ENCODE measurements at regions not wholly inside any gene's neighbourhood (a gene's known extent, or its start where the extent isn't known, plus 50 kb on each side); places are given as distances from the start of the nearest gene placed in this dataset.

GRCh38 chr4:175405961-175406360 lies 406.1 kb downstream of the GPM6A start:
- H3K27ac ChIP-seq (ENCODE audit: low read depth, low read length), result no peak overlapping the region
- ChIA-PET RAD21 (ENCODE audit: low non-redundant PET in 1 of 2, low total read pairs in 2 of 2, uncharacterized antibody in 2 of 2, unreplicated experiment in 2 of 2) (no interaction called here), POLR2A (no interaction called here), CTCF (no interaction called here)
- no peaks in the 10 kb centered on the region; the same call in 1 of the 2 replicates for H4K20me1 ChIP-seq (ENCODE audit: insufficient read depth)
- BruUV-seq (replicated peaks), result no TSS peak
- H3K4me2 ChIP-seq (ENCODE audit: low read length), result no peak overlapping the region
- H3K79me2 ChIP-seq (ENCODE audit: insufficient read depth, low read length), result no peaks in the 10 kb centered on the region
- H3K9ac ChIP-seq (ENCODE audit: low read length), result no peak overlapping the region
- H3K4me3 ChIP-seq (replicated peaks in 1 of 2; ENCODE audit: low read depth in 1 of 2, low read length in 2 of 2), result no peak overlapping the region
- H3K4me1 ChIP-seq (ENCODE audit: control insufficient read depth in 1 of 2, insufficient read depth in 2 of 2, low read length in 2 of 2), result no peaks in the 10 kb centered on the region
- H2AFZ ChIP-seq (ENCODE audit: low read depth, low read length, poor library complexity, severe bottlenecking), result no peak overlapping the region
- no peaks in the 10 kb centered on the region for H3K27me3 ChIP-seq (ENCODE audit: insufficient read depth, low read length)
- H3K36me3 ChIP-seq (ENCODE audit: control insufficient read depth in 1 of 2, insufficient read depth in 2 of 2, low read length in 2 of 2), result no peaks in the 10 kb centered on the region
- no peaks in the 10 kb centered on the region for H3K9me3 ChIP-seq (ENCODE audit: control insufficient read depth in 1 of 2, insufficient read depth in 1 of 2, low read depth in 1 of 2, low read length in 2 of 2)
- no peak for DNase-seq (ENCODE audit: low read depth, low spot score)
- no peaks in the 10 kb centered on the region for H3K9me2 ChIP-seq (ENCODE audit: insufficient read depth)
- intact Hi-C loops (cut with micrococcal nuclease), result no loop called here
- no peak for ATAC-seq
- TF ChIP-seq, protein P1, sequence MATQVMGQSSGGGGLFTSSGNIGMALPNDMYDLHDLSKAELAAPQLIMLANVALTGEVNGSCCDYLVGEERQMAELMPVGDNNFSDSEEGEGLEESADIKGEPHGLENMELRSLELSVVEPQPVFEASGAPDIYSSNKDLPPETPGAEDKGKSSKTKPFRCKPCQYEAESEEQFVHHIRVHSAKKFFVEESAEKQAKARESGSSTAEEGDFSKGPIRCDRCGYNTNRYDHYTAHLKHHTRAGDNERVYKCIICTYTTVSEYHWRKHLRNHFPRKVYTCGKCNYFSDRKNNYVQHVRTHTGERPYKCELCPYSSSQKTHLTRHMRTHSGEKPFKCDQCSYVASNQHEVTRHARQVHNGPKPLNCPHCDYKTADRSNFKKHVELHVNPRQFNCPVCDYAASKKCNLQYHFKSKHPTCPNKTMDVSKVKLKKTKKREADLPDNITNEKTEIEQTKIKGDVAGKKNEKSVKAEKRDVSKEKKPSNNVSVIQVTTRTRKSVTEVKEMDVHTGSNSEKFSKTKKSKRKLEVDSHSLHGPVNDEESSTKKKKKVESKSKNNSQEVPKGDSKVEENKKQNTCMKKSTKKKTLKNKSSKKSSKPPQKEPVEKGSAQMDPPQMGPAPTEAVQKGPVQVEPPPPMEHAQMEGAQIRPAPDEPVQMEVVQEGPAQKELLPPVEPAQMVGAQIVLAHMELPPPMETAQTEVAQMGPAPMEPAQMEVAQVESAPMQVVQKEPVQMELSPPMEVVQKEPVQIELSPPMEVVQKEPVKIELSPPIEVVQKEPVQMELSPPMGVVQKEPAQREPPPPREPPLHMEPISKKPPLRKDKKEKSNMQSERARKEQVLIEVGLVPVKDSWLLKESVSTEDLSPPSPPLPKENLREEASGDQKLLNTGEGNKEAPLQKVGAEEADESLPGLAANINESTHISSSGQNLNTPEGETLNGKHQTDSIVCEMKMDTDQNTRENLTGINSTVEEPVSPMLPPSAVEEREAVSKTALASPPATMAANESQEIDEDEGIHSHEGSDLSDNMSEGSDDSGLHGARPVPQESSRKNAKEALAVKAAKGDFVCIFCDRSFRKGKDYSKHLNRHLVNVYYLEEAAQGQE (IDR thresholded peaks at IDR 0.05; ENCODE audit: low read depth), result no peak
- TF ChIP-seq SP1 (IDR thresholded peaks at IDR 0.05; ENCODE audit: low read depth), result no peak
- no peak for TF ChIP-seq JUND (IDR thresholded peaks at IDR 0.05)
- no peak for TF ChIP-seq ATF3 (IDR thresholded peaks at IDR 0.05)
- no peak for TF ChIP-seq SIN3A (IDR thresholded peaks at IDR 0.05; ENCODE audit: low read depth)
- TF ChIP-seq CEBPB (IDR thresholded peaks at IDR 0.05; ENCODE audit: low read depth), result no peak
- TF ChIP-seq CBX3 (IDR thresholded peaks at IDR 0.05; ENCODE audit: low read depth), result no peak
- no peak for TF ChIP-seq SRF (IDR thresholded peaks at IDR 0.05; ENCODE audit: low read depth)
- TF ChIP-seq RAD21 (IDR thresholded peaks at IDR 0.05; ENCODE audit: low read depth), result no peak
- TF ChIP-seq, protein P2, sequence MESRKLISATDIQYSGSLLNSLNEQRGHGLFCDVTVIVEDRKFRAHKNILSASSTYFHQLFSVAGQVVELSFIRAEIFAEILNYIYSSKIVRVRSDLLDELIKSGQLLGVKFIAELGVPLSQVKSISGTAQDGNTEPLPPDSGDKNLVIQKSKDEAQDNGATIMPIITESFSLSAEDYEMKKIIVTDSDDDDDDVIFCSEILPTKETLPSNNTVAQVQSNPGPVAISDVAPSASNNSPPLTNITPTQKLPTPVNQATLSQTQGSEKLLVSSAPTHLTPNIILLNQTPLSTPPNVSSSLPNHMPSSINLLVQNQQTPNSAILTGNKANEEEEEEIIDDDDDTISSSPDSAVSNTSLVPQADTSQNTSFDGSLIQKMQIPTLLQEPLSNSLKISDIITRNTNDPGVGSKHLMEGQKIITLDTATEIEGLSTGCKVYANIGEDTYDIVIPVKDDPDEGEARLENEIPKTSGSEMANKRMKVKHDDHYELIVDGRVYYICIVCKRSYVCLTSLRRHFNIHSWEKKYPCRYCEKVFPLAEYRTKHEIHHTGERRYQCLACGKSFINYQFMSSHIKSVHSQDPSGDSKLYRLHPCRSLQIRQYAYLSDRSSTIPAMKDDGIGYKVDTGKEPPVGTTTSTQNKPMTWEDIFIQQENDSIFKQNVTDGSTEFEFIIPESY (IDR thresholded peaks at IDR 0.05; ENCODE audit: extremely low read depth, insufficient replicate concordance, low read length), result no peak
- no peak for TF ChIP-seq EZH2 (IDR thresholded peaks at IDR 0.05)
- TF ChIP-seq EGR1 (IDR thresholded peaks at IDR 0.05; ENCODE audit: low read depth), result no peak
- no peak for TF ChIP-seq ELF1 (IDR thresholded peaks at IDR 0.05; ENCODE audit: borderline replicate concordance, low read depth)
- TF ChIP-seq POLR2A (IDR thresholded peaks at IDR 0.05; ENCODE audit: borderline replicate concordance, extremely low read depth, insufficient read depth, insufficient read length), result no peak
- no peak for TF ChIP-seq ZFX (IDR thresholded peaks at IDR 0.05)
- TF ChIP-seq CTCF (IDR thresholded peaks at IDR 0.05 in 2 of 3, conservative IDR thresholded peaks at IDR 0.05 in 1 of 3; ENCODE audit: borderline replicate concordance in 1 of 3, insufficient read depth in 1 of 3, low read depth in 2 of 3, low read length in 2 of 3), result no peak
- TF ChIP-seq EZH2phosphoT487 (IDR thresholded peaks at IDR 0.05; ENCODE audit: borderline replicate concordance), result no peak
- TF ChIP-seq FOSL1 (IDR thresholded peaks at IDR 0.05; ENCODE audit: low read depth), result no peak
